Activated CD8-positive, alpha-beta memory T cell treated with anti-CD3 and anti-CD28 coated beads, Interleukin-2, amount 10 ng/mL, durations not matched to agents 7 days and 5 days (primary cell): ENCODE measurements at regions not wholly inside any gene's neighbourhood (a gene's known extent, or its start where the extent isn't known, plus 50 kb on each side); places are given as distances from the start of the nearest gene placed in this dataset.
"Not testable (repeated sequence)": the region's sequence is repeated elsewhere in the genome, so short reads cannot be mapped to it uniquely, and the experiment has no call there.

ENCODE experiments used
- ATAC-seq: fragments of 150-1000 bp; cut with Tn5 transposase; one replicate; pipeline ENCODE4 v1.10.0; 2021; ENCODE audit warnings: moderate library complexity
- CTCF ChIA-PET: fragments of 350-600 bp; sonication (Branson Sonifier 250); formaldehyde crosslinking; loops from one replicate; lab custom pipeline; 2021; ENCODE audit warnings: antibody characterized with exemption; lab: Charles Lee
- DNase-seq: peaks from one replicate; pipeline ENCODE4 v3.0.0-alpha.2; 2020
- H3K27ac Mint-ChIP-seq: one replicate; pipeline ENCODE4 v1.8.0; 2021; ENCODE audit warnings: mild to moderate bottlenecking, mixed read lengths
- H3K27me3 Mint-ChIP-seq: one replicate; pipeline ENCODE4 v1.8.0; 2021; ENCODE audit warnings: mixed read lengths
- H3K36me3 Mint-ChIP-seq: one replicate; pipeline ENCODE4 v1.8.0; 2021; ENCODE audit warnings: mild to moderate bottlenecking, mixed read lengths
- H3K4me1 Mint-ChIP-seq: one replicate; pipeline ENCODE4 v1.8.0; 2021; ENCODE audit warnings: mixed read lengths
- H3K4me3 Mint-ChIP-seq: one replicate; pipeline ENCODE4 v1.8.0; 2021; ENCODE audit warnings: mild to moderate bottlenecking, moderate library complexity, mixed read lengths
- H3K9me3 Mint-ChIP-seq: one replicate; pipeline ENCODE4 v1.8.0; 2022; ENCODE audit warnings: low read depth, mixed read lengths

DNA sequence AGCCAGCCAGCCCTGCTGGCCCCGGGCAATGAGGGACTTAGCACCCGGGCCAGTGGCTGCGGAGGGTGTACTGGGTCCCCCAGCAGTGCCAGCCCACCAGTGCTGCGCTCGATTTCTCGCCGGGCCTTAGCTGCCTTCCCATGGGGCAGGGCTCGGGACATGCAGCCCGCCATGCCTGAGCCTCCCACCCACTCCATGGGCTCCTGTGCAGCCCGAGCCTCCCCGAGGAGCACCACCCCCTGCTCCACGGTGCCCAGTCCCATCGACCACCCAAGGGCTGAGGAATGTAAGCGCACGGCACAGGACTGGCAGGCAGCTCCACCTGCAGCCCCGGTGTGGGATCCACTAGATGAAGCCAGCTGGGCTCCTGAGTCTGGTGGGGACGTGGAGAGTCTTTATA is 72.5 kb upstream of the STARD13 start:
- H3K27ac Mint-ChIP-seq, CTCF ChIA-PET, H3K36me3 Mint-ChIP-seq, H3K4me3 Mint-ChIP-seq, DNase-seq, ATAC-seq, H3K4me1 Mint-ChIP-seq, H3K9me3 Mint-ChIP-seq: not testable (repeated sequence)
- H3K27me3 Mint-ChIP-seq, result peaks cover 15% of the 10 kb centered on the region

DNA sequence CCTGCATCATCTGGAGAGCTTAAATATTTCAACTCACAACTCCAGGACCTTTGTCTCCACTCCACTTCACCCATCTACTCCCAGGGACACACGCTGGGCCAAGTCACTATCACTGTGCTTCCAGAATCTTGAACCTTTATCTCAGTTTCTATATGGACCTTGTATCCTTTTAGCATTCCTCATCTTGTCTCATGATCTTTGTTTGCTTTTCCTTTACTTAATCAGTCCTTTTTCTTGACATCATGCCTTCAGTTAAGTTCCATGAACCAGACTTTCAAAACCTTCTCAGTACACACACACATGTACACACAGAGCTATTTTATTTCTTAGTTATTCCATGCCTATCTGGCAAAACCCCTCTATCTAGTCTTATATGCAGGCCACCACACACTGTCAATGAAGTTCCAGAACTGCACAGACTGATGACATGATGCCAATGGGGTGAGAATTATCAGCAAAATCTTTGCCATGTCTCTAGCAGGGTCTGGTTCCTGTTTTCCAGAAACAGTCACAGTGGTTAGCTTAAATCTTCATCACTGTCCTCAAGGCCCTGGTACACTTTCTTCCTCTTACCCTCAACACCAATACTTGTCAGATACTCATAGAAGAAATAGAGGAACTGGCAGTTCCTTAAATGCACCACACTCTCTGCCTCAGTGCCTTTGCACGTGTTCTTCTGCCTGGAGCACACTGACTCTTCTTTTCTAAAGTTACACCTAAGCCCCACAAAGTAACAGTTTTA is 77.6 kb upstream of the STARD13 start:
- ATAC-seq (no peak), DNase-seq (no peak)
- peaks cover 2% of the 10 kb centered on the region for H3K9me3 Mint-ChIP-seq
- H3K27me3 Mint-ChIP-seq, result peaks cover 3% of the 10 kb centered on the region
- H3K27ac Mint-ChIP-seq, result no peak overlapping the region
- CTCF ChIA-PET, result no interaction called here
- H3K4me1 Mint-ChIP-seq, result peaks cover 5% of the 10 kb centered on the region
- no peak overlapping the region for H3K4me3 Mint-ChIP-seq
- H3K36me3 Mint-ChIP-seq, result no peaks in the 10 kb centered on the region

DNA sequence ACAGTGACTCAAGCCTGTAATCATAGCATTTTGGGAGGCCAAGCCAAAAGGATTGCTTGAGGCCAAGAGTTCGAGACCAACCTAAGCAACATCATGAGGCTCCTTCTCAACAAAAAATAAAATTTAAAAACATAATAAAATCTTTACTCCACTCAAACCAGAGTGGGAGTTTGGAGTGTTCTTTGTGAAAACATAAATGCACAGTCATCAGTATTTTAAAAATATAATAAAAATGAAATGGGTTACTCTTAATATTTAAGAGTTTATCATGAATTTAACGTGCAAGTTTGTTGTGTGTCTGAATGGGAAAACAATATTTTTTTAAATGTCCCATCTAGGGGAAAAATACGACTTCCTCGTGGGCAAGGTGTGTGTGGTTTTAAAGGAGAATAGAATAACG is 78.6 kb upstream of the STARD13 start:
- ATAC-seq, result no peak

DNA sequence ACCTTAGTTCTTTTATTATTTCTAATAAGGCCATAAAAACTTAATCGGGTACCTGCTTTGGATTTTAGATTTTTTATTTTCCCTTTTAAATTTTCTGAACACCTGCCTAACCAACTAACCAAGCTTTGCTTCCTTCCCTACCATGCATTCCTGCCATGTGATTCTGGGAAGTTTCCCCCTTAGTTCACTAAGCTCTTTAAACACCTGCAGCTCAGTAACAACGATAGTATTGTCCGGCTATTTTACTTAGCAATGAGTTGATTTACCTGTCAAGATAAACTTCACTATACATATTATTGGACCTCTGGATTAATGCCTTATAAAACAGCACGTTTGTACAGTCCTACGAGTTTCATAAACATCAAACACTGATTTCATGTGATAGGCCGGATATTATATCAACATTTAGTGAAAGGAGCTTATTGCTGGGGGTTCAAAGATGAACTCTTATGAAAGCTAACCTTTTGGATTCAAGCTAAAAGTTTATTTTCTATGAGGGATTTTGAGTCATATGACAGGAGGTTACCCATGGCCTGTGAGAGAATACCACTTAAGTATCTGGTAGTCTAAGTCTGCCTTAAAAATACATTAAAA is 81.0 kb upstream of the STARD13 start:
- Mint-ChIP-seq H3K4me3 (no peak overlapping the region), H3K27me3 (peaks cover 6% of the 10 kb centered on the region), H3K4me1 (peaks cover 5% of the 10 kb centered on the region), H3K9me3 (no peaks in the 10 kb centered on the region), H3K36me3 (no peaks in the 10 kb centered on the region), H3K27ac (no peak overlapping the region)
- DNase-seq (no peak), ATAC-seq (no peak)
- CTCF ChIA-PET, result no interaction called here

More for the DNA sequence above, 78.6 kb upstream of the STARD13 start:
- Mint-ChIP-seq H3K9me3 (peaks cover 2% of the 10 kb centered on the region), H3K4me1 (peaks cover 5% of the 10 kb centered on the region), H3K27me3 (peaks cover 6% of the 10 kb centered on the region), H3K27ac (no peak overlapping the region), H3K4me3 (no peak overlapping the region), H3K36me3 (no peaks in the 10 kb centered on the region)
- no peak for DNase-seq
- CTCF ChIA-PET, result no interaction called here

DNA sequence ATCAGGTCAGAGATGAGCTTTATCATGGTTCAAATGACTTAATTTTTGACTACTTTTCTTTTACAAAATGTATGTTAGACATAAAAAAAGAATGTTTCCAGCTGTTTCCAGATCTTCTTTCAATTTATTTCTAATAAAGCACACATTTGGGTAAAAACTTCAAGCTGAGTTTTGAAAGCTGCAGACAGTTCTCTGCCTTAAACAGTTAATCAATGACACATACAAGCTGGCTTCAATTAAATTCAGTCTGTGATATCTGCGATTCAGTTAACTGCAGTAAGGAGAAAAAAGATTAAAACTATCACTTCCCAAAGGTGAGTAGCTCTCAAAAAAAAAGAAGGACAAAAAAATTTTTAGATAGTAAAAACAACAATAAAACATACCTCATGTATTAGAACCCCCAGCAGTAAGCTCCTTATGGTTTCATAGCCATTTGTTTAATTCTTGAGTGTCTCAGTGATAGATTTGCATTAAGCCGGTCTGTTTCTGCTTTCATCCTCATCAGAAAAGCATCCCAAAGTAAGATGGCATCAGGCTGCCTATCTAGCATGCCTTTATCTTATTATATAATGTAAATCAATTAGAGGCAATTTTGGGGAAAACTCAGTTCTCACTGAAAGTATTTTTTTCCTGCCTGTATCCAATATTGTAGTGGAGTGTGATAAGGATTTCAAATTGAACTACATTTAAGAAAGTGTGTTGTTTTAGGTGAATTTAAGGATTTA is 81.8 kb upstream of the STARD13 start:
- Mint-ChIP-seq H3K4me1 (peaks cover 5% of the 10 kb centered on the region), H3K36me3 (no peaks in the 10 kb centered on the region), H3K4me3 (no peak overlapping the region), H3K9me3 (no peaks in the 10 kb centered on the region), H3K27me3 (peaks cover 6% of the 10 kb centered on the region), H3K27ac (no peak overlapping the region)
- DNase-seq (no peak), ATAC-seq (no peak)
- CTCF ChIA-PET, result no interaction called here

DNA sequence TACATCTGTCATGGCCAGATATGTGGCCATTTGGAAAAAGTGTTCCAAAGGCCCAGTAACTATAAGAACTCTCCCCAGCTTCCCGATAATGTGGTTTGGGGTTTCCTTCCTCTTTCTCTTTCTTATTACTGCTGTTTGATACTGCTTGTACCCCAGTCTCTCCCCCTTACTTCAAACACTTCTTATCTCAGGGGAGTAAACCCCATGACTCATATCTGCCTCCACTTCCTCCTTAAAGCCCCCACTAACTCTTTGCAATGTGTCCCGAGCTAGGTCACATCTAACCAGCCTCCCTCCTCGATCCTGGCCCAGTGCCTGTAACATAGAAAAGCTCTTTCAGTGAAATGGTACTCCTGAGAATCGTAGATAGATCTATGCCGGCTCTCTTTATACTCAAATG is 82.4 kb upstream of the STARD13 start:
- ATAC-seq (no peak), DNase-seq (no peak)
- Mint-ChIP-seq H3K4me3 (no peak overlapping the region), H3K27ac (no peak overlapping the region), H3K36me3 (no peaks in the 10 kb centered on the region), H3K9me3 (no peaks in the 10 kb centered on the region), H3K27me3 (peaks cover 5% of the 10 kb centered on the region), H3K4me1 (peaks cover 5% of the 10 kb centered on the region)
- CTCF ChIA-PET, result no interaction called here

DNA sequence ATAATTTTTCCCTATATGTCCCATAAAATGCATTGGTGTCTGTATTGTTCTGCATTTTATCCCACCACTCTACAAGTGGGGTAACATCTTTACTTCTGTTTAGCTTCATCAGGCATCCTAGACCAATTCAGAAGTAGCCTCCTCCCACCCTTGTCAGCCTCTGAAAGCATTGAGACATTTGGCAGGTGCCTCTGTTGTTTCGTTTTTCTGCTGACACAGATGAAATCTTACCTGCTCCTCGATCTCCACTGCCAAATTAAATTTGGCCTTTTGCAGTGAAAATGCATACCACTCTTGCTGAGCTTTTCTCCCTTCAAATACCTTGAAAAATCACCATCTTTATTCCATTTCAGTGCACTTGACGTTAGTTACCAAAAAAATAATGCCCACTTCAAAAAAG is 83.5 kb upstream of the STARD13 start:
- no peaks in the 10 kb centered on the region for H3K36me3 Mint-ChIP-seq
- CTCF ChIA-PET, result no interaction called here
- peaks cover 5% of the 10 kb centered on the region for H3K4me1 Mint-ChIP-seq
- no peak overlapping the region for H3K27ac Mint-ChIP-seq
- no peak for DNase-seq
- peaks cover 2% of the 10 kb centered on the region for H3K27me3 Mint-ChIP-seq
- no peaks in the 10 kb centered on the region for H3K9me3 Mint-ChIP-seq
- H3K4me3 Mint-ChIP-seq, result no peak overlapping the region
- no peak for ATAC-seq

DNA sequence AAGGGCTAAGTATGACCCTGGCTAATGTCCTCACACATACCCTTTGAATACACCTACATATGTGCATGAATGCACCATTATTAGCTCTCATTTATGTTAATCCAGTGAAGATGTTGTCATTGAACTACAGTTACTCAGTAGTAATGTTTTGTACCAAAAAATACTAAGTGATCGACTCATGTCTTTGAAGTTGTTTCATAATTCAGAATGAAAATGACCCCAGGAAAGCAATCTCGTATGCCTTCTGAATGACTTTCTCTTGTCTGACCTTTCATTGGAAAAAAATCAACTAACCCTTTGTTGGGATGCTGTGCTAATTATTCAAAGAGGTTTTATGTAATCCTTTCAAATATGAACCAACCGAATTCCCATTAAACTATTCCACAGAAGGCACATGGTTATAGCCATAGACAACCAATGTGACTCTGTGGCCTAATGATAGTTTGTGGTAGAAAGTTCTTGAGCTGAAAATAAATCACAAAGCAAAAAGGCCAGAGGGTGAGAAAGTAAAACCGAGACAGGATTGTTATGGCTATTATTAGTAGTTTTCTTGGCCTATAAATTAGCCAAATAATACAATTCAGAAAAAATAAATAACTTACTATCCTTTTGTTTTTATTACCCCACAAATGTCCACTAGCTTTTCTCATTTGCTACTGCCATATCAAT is 86.8 kb upstream of the STARD13 start:
- CTCF ChIA-PET, result no interaction called here
- Mint-ChIP-seq H3K4me1 (peaks cover 5% of the 10 kb centered on the region), H3K4me3 (no peak overlapping the region), H3K9me3 (no peaks in the 10 kb centered on the region), H3K36me3 (no peaks in the 10 kb centered on the region), H3K27me3 (peaks cover 5% of the 10 kb centered on the region), H3K27ac (no peak overlapping the region)
- ATAC-seq, result no peak
- DNase-seq, result no peak

DNA sequence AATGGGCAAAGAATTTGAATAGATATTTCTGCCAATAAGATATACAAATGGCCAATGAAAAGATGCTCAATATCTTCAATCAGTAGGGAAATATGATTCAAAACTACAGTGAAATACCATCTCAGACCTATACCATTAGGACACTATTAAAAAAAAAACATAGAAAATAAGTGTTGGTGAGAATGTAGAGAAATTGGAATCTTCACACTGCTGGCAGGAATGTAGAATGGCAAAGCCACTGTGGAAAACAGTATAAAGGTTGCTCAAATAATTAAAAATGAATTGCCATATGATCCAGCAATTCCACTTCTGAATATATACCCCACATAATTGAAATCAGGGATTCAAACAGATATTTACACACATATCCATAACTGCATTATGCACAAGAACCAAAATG is 88.1 kb upstream of the STARD13 start:
- no peak for DNase-seq
- no peak for ATAC-seq
- H3K27ac Mint-ChIP-seq, result no peak overlapping the region
- H3K9me3 Mint-ChIP-seq, result no peaks in the 10 kb centered on the region
- CTCF ChIA-PET, result no interaction called here
- H3K36me3 Mint-ChIP-seq, result no peaks in the 10 kb centered on the region
- no peaks in the 10 kb centered on the region for H3K4me1 Mint-ChIP-seq
- no peak overlapping the region for H3K4me3 Mint-ChIP-seq
- H3K27me3 Mint-ChIP-seq, result peaks cover 2% of the 10 kb centered on the region

DNA sequence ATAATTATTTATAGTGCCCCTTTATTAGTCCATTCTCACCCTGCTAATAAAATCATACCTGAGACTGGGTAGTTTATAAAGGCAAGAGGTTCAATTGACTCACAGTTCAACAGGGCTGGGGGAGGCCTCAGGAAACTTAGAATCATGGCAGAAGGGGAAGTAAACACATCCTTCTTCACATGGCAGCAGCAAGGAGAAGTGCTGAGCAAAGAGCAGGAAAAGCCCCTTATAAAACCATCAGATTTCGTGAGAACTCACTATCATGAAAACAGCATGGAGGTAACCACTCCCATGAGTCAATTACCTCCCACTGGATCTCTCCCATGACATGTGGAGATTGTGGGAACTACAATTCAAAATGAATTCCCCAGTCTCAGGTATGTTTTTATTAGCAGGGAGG is 89.9 kb upstream of the STARD13 start:
- Mint-ChIP-seq H3K36me3 (no peaks in the 10 kb centered on the region), H3K4me3 (no peak overlapping the region), H3K9me3 (no peaks in the 10 kb centered on the region), H3K4me1 (no peaks in the 10 kb centered on the region), H3K27me3 (peaks cover 2% of the 10 kb centered on the region), H3K27ac (no peak overlapping the region)
- CTCF ChIA-PET, result no interaction called here
- no peak for ATAC-seq
- no peak for DNase-seq

DNA sequence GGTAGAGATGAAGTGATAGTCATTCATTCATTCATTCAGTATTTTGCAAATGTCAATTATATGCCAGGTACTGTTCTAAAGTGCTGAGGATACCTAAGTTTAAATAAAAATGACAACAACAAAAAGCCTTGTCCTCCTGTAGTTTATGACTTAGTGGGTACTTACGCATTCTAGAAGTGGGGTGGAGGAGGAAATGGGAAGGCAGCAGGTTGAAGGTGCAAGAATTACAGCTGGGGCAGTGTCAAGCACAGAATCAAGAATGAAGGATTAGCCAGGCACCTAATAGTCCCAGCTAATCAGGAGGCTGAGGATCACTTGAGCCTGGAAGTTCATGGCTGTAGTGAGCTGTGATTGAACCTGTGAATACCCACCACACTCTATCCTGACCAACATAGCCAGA is 90.7 kb upstream of the STARD13 start:
- Mint-ChIP-seq H3K27me3 (peaks cover 2% of the 10 kb centered on the region), H3K27ac (no peak overlapping the region), H3K4me1 (no peaks in the 10 kb centered on the region), H3K36me3 (no peaks in the 10 kb centered on the region), H3K9me3 (no peaks in the 10 kb centered on the region), H3K4me3 (no peak overlapping the region)
- ATAC-seq (no peak), DNase-seq (no peak)
- CTCF ChIA-PET, result no interaction called here

DNA sequence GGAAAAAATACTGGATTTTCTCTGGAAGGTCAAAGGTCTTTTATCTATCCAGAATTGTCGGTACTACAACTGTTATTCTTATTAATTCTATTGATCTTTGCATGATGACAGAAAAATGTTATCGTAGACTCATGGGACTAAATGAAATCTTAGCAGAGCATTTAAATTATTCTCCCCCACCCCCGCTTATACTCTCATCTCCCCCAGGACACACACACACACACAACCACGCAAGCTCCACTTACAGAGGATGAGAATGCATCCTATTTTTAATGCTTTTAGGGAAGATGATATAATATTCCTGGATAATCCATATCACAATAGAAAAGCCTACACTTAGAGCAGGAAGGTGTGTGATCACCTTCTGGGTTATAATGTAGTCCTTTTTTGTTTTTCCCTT is 91.9 kb upstream of the STARD13 start:
- Mint-ChIP-seq H3K27ac (no peak overlapping the region), H3K4me3 (no peak overlapping the region), H3K27me3 (peaks cover 2% of the 10 kb centered on the region), H3K9me3 (no peaks in the 10 kb centered on the region), H3K4me1 (no peaks in the 10 kb centered on the region), H3K36me3 (no peaks in the 10 kb centered on the region)
- CTCF ChIA-PET, result no interaction called here
- no peak for DNase-seq
- no peak for ATAC-seq

DNA sequence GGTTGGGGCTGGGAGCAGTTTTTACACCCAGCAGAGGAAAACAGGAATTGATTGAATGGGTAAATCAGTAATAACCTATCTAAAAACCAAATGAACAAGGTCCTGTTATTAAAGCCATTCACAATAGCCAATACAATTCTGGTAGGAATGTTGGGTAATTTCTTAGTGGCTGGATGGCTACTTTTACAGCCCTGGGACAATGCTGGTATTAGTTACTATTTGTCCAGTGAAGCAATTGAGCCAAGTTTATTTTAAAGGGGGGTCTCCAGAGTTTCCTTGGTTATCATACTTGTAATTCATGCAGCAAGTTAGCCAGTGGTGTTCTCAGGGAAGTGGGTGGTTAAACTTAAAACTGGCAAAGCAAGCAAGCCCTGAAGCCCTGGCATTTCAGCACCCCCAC is 92.3 kb upstream of the STARD13 start:
- Mint-ChIP-seq H3K4me1 (no peaks in the 10 kb centered on the region), H3K9me3 (no peaks in the 10 kb centered on the region), H3K27me3 (peaks cover 2% of the 10 kb centered on the region), H3K4me3 (no peak overlapping the region), H3K36me3 (no peaks in the 10 kb centered on the region), H3K27ac (no peak overlapping the region)
- ATAC-seq (no peak), DNase-seq (no peak)
- CTCF ChIA-PET, result no interaction called here

DNA sequence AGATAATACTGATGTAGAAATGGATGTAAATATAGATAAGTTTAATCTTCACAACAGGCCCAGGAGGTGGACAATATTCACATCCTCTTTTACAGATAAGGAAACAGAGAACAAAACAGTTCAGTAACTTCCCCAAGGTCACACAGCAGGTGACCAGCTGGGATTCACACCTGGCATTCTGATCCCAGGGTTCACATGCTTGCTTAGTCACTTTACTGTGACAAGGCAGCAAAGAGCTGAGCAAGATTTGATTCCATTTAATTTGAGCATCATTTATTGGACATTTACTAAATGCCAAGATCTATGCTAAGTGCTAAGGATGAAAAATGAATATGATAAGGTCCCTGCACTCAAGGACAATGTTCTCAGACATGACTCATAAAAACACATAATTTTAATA is 94.1 kb upstream of the STARD13 start:
- H3K36me3 Mint-ChIP-seq, result no peaks in the 10 kb centered on the region
- peaks cover 2% of the 10 kb centered on the region for H3K27me3 Mint-ChIP-seq
- no peaks in the 10 kb centered on the region for H3K4me1 Mint-ChIP-seq
- no peaks in the 10 kb centered on the region for H3K9me3 Mint-ChIP-seq
- H3K4me3 Mint-ChIP-seq, result no peak overlapping the region
- ATAC-seq (no peak), DNase-seq (no peak)
- H3K27ac Mint-ChIP-seq, result no peak overlapping the region
- CTCF ChIA-PET, result no interaction called here
